ENCODE measurements at regions not wholly inside any gene's neighbourhood (a gene's known extent, or its start where the extent isn't known, plus 50 kb on each side); places are given as distances from the start of the nearest gene placed in this dataset.
A peak's percentile ranks its signal among the peaks of the same experiment; 100 is the strongest.

GRCh38 chr2:16900405-16901025, 234.9 kb upstream of the CYRIA start:
- DNase-seq (ENCODE audit: low spot score) = no peak

GRCh38 chr2:16899958-16900357, 234.3 kb upstream of the CYRIA start:
- DNase-seq (ENCODE audit: low spot score) = no peak
- TF ChIP-seq, protein P1, sequence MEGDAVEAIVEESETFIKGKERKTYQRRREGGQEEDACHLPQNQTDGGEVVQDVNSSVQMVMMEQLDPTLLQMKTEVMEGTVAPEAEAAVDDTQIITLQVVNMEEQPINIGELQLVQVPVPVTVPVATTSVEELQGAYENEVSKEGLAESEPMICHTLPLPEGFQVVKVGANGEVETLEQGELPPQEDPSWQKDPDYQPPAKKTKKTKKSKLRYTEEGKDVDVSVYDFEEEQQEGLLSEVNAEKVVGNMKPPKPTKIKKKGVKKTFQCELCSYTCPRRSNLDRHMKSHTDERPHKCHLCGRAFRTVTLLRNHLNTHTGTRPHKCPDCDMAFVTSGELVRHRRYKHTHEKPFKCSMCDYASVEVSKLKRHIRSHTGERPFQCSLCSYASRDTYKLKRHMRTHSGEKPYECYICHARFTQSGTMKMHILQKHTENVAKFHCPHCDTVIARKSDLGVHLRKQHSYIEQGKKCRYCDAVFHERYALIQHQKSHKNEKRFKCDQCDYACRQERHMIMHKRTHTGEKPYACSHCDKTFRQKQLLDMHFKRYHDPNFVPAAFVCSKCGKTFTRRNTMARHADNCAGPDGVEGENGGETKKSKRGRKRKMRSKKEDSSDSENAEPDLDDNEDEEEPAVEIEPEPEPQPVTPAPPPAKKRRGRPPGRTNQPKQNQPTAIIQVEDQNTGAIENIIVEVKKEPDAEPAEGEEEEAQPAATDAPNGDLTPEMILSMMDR (IDR thresholded peaks at IDR 0.05; ENCODE audit: extremely low read depth, missing control alignments) = no peak

More at GRCh38 chr2:16900405-16901025, 234.9 kb upstream of the CYRIA start:
- TF ChIP-seq, protein P1 (IDR thresholded peaks at IDR 0.05; ENCODE audit: extremely low read depth, missing control alignments) = peak; percentile 88

GRCh38 chr2:16890081-16890480, 224.4 kb upstream of the CYRIA start:
- TF ChIP-seq, protein P1 (IDR thresholded peaks at IDR 0.05; ENCODE audit: extremely low read depth, missing control alignments) = no peak
- no peak for DNase-seq (ENCODE audit: low spot score)

DNA sequence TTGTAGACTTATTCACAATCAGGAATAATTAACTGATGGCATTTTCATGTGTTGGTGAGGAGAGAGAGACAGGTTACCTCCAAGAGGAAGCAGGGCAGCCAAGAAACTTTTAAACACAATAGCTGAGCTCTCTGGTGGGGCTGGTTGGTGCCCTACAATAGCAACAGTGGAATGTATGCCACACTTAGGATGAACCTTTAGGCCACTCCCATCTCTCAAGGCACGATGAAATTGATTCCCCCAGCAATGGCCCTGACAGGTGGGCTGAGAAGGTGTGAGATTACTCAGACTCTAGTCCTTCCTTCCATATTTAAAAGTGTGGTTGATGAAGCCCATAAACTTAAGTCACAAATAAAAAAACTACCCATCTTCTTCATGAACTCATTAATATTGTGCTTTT, 219.4 kb upstream of the CYRIA start:
- DNase-seq (ENCODE audit: low spot score) = no peak
- TF ChIP-seq, protein P1 (IDR thresholded peaks at IDR 0.05; ENCODE audit: extremely low read depth, missing control alignments) = no peak

DNA sequence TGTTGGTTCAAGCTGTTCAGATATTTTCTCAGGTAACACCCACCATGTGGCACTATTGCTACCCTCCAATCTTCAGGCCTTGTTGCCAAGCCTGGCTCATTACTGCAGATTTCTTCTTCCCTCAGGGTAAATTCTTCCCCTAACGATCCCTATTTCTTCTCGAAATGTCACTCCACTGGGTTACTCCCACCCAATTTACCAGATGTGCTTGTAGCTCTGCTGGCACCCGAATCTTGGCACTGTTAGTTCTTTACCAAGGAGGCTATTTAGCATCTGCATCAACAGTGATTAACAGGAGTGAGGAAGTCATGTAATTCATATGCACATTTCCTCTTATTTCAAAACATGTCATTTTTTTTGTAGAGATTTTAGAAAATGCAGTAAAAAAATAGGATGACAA, 217.1 kb upstream of the CYRIA start:
- no peak for DNase-seq (ENCODE audit: low spot score)
- TF ChIP-seq, protein P1 (IDR thresholded peaks at IDR 0.05; ENCODE audit: extremely low read depth, missing control alignments) = no peak

- TF ChIP-seq, protein P1 (IDR thresholded peaks at IDR 0.05; ENCODE audit: extremely low read depth, missing control alignments) = no peak
- DNase-seq (ENCODE audit: low spot score) = no peak
These were observed 215.5 kb upstream of the CYRIA start for GRCh38 chr2:16881122-16881521.

- DNase-seq (ENCODE audit: low spot score) = no peak
- TF ChIP-seq, protein P1 (IDR thresholded peaks at IDR 0.05; ENCODE audit: extremely low read depth, missing control alignments) = no peak
These were observed 205.8 kb upstream of the CYRIA start for GRCh38 chr2:16871411-16871810.

Data from GM20000 (cell line).